Adrenal gland (tissue), 5 donors: ENCODE measurements at regions not wholly inside any gene's neighbourhood (a gene's known extent, or its start where the extent isn't known, plus 50 kb on each side); places are given as distances from the start of the nearest gene placed in this dataset.

ENCODE experiments used
- POLR2A ChIP-seq, 2 donors: fragments of 450-650 bp; IDR thresholded peaks; one replicate each; pipeline ENCODE4 v1.6.1; 2017; ENCODE audit warnings: antibody characterized with exemption in 2 of 2, mild to moderate bottlenecking in 2 of 2, moderate library complexity in 1 of 2
- TF ChIP-seq, protein P1 (sequence below), 6 experiments: fragments of 450-650 bp in 4 of 6; fragments of 200-600 bp in 2 of 6; sonication (generic) in 1 of 6; IDR thresholded peaks; 1 replicate in 5 of 6; 2 replicates in 1 of 6; pipeline versions ENCODE4 v1.5.1 to v1.8.0; 2016 to 2021; ENCODE audit warnings: antibody characterized with exemption in 6 of 6, mild to moderate bottlenecking in 2 of 6, moderate library complexity in 1 of 6
- donor health status: DM: no; HTN: no; CAD: no.

DNA sequence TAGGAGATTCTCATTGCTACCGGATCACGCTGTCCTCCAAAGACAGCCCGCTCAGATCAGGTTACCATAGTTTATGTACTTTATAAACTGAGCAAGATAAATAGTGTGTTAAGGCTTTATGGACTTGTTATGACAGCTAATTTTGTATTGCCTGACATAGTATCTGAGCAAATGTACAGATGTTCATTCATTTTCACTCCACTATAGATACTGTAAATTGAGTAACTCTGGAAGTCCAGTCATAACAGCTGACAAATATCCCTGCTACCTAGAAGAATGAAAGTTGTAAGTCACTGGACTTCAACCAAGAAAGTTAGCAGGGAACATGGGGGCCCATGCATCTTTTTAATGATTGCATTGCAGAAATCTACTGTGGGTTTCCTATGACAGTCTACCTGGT is 292.4 kb upstream of the ADAMTS16 start:
- TF ChIP-seq, protein P1, sequence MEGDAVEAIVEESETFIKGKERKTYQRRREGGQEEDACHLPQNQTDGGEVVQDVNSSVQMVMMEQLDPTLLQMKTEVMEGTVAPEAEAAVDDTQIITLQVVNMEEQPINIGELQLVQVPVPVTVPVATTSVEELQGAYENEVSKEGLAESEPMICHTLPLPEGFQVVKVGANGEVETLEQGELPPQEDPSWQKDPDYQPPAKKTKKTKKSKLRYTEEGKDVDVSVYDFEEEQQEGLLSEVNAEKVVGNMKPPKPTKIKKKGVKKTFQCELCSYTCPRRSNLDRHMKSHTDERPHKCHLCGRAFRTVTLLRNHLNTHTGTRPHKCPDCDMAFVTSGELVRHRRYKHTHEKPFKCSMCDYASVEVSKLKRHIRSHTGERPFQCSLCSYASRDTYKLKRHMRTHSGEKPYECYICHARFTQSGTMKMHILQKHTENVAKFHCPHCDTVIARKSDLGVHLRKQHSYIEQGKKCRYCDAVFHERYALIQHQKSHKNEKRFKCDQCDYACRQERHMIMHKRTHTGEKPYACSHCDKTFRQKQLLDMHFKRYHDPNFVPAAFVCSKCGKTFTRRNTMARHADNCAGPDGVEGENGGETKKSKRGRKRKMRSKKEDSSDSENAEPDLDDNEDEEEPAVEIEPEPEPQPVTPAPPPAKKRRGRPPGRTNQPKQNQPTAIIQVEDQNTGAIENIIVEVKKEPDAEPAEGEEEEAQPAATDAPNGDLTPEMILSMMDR (IDR thresholded peaks at IDR 0.05) = no peak
- TF ChIP-seq POLR2A (IDR thresholded peaks at IDR 0.05) = no peak
